ENCODE measurements at regions not wholly inside any gene's neighbourhood (a gene's known extent, or its start where the extent isn't known, plus 50 kb on each side); places are given as distances from the start of the nearest gene placed in this dataset.

DNA sequence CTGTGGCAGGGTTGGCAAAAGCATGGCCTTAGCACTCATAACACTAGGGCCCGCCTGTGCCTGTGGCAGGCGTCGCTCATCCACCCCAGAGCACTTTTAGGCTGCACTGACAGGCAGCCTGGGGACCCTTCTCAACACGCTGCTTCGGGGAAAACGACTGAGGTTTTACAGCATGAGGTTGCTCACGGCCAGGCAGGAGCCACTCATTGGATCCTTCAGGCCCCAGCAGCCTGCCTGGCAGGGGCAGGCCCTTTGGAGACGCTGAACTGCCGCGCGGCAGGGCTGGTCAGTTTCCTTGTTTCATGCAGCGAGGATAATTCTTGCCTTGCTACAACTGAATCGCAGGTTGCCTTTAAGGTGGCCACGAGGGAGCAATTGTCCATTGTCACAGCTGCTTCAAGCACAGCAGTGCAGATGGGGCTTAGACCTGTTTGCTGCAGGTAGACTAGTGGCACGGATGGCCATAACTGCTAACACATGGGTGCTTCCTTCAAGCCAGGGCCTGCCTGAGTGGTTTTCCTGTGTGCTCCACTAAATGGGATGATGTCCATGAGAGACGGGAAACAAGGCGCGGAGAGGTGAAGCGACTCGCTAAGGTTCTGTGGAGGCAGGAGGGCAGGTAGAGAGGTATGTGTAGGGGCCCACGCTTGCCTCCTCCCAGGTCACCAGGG lies 49.9 kb upstream of the HS6ST1 start:
- DNase-seq (ENCODE audit: low read depth in 2 of 2), result no peak

DNA sequence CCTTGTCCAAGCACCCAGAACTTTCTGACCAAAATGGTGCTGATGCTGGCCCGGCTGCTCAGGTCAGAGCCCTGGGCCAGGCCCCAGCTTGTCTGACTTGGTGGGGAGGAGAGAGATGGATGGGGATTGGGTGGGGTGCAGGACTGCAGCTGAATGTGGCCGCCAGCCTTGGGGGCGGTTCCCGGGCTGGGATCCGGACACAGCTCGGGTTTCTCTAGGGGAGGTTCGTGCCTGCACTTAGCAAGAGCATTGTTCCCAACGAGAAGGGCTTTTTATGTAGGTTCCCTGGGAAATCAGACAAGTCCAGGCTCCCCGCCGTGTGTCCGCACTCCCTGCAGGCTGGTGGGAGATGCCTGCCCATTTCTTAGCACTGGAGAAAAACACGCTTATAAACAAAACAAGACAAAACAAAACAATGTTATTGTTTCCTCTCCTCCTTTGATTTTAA lies 50.5 kb upstream of the HS6ST1 start:
- DNase-seq (ENCODE audit: low read depth in 2 of 2), result no peak

DNA sequence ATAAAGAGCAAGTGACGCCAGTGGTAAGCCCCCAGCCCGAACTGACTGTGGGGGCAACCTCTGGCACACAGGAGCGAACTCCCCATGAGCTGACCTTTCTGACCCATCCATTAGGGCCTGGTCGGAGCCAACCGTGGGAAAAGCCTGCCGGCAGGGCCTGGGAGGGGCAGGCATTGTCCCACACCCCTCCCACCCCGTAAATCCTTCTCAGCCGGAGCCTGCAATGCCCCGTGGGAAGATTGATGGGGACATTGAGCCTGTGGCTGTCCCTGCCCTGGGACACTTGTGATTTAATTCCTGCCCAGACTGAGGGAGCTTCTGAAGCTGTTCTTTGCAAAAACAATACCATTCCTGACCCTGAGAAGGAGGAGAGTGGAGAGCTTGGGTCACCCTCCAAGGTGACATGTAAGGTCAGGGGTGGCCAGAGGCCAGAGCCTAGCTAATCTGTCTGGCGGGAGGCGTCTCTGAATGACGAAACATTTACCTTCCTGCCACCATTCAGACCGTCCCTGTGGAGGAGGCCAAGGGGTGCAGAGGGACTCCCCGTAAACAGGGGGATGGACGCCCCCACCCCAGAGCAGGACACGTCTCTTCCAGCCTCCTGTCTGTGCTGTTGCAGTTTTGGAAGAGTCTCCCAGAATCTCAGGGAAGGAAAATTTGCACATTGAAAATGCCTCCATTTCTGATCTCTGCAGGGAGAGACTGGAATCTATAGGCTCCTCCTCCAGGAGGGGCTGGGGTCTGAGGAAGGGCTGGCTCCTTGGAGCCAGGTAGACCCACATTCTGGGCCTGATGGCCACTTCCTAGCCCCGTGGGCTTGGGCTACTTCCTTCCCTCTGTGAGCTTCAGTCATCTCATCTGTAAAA lies 51.2 kb upstream of the HS6ST1 start:
- no peak for DNase-seq (ENCODE audit: low read depth in 2 of 2)

DNA sequence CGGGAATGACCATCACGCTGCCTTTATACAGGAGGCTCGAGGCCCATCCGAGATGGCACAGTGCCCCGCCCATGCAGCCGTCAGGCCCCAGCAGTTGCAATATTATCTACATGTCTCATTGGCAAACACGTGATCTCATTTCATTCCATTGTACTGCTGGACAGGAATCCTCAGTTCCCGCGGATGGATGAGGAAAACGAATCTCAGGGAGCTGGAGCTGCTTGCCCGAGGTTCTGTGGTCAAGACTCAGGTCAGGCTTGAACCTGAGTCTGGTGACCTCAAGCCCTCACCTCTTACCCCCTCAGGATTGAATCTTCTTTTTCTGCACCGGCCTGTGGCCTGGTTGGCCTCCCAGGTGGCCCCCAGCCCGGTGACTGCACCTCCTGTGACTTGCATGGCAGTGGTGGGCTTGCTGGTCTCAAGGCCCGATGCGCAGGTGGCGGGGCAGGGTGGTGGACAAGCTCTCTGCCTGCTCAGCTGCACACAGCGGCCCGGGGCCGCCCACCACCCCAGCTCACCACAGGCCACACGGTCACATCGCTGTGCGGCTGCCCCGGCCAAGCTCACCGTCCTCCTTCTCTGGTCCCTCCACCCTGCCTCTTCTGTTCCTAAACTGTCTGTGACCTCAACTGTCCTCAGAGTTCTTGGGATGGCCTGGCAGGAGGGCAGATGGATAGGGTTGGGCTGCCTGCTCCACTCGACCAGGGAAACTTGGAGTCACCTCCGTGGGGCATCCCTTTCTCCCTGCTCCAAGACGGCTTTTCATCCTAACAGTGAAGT lies 52.0 kb upstream of the HS6ST1 start:
- DNase-seq (ENCODE audit: low read depth in 2 of 2), result no peak

DNA sequence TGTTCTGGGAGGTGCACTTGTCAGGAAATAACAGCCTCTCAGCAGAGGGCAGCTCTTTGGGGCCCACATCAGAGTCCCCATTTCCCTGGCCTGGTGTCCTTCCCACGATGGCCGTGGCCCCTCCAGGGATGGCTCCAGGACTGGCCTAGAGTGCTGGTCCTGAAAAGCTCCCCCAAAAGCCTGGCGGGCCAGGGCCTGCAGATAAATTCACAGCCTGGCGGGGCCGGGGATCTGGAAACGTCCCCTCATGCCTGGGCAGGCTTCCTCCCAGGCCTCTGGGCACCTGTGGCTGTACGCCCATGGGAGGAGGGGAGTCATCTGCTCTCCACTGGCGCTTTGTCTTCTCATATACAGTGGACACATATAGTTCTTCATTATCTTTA lies 52.6 kb upstream of the HS6ST1 start:
- no peak for DNase-seq (ENCODE audit: low read depth in 2 of 2)

DNA sequence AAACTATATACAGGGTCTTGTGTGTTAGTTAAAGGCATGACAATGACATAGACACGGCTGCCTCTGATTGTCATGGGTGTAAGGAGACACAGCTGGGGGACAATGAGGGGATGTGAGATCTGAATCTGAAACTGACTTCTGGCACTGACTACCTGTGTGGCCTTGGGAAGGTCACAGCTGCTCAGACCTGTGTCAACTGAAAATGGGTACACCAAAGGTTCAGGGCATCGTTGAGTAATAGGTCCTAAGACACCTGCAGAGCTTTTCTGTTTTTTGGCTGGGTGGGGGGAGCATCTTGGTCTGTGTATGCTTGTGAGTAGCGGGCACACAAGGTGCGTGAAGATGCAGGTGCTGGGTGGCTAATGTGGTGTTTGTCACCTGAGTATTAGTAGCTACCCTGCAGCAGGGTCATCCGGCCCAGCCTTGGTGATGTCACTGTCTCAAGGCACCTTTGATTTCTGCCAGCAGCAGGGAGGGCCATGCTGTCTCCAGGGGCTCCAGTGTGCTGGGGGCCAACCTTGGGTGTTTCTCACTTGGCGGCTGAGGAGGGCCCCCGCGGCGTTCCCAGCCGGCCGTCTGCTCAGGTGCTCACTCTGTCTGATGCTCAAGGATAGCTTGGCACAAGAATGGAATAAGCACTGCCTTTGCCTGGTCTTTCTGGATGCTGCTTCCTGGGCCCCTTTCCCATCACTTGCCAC lies 53.1 kb upstream of the HS6ST1 start:
- no peak for DNase-seq (ENCODE audit: low read depth in 2 of 2)

DNA sequence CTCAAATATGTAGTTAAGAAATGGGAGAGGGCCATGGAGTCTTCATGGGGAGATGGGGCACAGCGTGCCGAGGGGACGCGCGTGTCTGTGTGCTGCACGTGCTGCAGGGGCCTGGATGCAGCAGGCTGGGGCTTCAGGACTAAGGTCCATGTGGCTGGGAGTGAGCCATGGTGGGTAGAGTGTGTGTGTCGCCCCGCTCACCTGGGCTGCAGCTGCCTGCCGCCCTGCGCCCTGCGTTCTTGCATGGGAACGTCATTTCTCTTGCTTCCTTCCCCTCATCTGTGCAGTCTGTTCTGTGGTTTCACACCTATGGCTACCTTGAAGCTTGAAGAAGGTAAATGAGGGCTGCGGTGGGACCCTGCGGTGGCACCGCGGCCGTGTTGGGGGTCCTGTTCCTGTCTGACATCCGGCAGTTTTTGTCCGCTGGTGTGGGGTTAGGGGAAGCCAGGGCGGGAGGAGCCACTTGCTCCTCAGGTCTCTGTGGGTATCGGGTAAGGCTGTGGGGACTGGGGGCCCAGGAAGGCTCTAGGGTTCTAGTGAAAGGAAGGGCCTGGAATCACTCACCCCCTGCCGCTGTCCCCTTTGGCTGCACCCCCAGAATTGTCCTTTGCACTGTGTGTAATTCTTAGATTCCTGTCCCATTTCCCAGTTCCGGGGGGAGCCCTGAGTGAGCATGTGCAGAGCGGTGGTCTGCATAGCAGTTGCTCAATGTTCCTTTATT lies 54.1 kb upstream of the HS6ST1 start:
- DNase-seq (ENCODE audit: low read depth in 2 of 2), result no peak

DNA sequence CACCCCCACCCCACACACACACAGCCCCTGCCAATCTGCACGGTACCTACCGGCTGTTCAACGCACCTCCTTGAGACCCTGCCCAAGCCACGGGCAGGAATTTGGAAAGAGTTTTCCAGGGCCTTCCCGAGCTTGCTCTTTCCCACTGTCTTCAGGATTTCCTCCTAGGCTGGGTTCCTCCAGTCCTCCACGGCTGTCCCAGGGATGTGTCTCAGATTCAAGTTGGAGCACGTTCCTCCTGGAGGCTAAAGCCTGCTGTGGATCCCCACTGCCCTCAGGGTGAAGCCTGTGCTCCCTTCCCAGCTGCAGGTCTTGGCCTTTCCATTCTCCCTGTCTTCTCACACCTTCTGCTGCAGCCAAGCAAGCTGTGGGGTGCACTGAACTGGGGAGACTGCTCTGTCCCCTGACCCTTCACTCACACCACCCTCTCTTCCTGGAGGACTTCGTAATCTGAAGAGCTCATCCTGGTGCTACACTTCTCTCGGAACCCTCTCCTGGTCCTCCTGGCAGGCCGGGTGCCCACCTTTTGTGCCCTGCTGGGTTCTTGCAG lies 54.9 kb upstream of the HS6ST1 start:
- no peak for DNase-seq (ENCODE audit: low read depth in 2 of 2)

DNA sequence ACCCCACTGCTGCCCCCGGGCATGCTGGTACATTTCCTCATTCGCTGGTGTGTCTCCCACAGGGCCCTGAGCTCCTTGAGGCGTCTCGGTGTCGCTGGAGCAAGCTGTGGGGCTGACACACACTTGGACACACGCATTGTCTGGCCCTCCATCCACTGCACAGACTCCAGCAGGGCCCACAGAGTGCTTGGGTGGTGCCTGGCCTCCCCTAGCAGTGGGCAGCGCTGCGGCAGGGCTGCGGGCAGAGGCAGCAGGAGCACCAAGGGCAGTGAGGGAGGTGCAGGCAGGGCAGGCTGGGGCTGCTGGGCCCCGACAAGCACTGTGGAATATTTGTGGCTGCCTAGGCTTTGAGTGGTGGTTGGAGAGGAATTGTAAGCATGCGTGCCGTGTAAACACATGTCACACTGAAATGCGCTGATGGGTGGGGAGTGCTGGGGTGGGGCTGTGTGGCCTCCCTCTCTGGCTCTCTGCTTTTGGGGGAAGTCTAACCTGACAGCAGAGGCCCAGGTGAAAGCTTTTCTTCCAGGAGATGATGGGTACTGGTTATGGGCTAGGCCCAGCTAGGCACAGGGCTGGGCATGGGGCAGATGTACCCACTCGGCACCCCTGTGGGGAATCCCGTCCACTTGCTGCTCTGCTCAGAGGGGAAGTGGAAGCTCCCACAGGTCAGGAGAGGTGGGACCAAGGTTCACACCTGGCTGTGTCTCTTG lies 55.5 kb upstream of the HS6ST1 start:
- DNase-seq (ENCODE audit: low read depth in 2 of 2), result no peak

DNA sequence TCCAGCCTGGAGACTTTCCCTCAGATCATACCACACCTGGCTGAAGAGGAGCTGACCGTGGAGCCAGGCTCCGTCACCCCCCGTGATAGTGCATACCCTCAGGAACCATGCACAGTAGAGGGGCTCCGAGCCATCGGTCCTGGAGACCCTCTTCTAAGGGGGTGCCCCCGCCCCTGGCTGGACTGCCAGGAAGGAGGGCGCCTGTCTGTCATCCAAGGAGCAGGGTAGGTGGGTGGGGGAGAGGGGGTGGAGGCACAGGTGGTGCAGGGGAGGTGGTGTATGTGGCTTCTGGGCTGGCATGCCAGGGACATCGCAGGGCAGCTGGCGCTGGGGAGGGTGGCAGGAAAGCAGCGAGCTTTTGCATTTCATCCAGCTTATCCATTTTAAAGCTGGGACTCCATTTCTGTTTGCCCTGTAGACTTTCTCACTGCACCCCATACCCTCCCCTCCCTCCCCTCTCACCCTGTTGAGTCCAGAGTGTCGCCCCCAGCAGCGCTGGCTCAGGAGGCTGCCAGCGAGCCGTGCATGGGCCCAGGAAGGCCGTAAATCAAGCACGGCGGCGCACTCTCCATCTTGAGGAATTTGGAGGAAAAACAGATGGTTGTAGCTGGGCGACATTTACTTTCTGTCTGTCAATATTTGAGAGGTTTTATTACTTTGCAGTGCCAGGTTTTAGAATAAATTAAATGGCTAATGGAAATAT lies 56.2 kb upstream of the HS6ST1 start:
- no peak for DNase-seq (ENCODE audit: low read depth in 2 of 2)

DNA sequence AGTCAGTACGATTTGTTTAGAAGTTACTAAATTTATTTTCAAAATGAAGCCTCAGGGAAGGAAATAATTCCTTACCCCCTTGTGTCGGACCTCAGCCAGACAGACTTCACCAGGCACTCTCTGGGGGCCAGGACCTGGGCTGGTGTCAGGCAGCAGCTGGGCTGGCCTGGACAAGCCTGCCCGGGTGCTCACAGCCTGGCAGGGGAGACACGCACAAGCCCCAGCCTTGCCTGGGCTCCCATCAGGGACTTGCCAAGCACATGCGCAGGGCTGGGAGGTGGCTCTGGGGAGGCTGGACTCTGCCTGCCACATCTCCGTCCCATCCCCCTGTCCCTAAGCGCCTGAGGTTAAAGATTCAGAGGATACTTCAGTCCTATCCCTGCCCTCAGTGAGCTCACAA lies 56.8 kb upstream of the HS6ST1 start:
- DNase-seq (ENCODE audit: low read depth in 2 of 2), result no peak

DNA sequence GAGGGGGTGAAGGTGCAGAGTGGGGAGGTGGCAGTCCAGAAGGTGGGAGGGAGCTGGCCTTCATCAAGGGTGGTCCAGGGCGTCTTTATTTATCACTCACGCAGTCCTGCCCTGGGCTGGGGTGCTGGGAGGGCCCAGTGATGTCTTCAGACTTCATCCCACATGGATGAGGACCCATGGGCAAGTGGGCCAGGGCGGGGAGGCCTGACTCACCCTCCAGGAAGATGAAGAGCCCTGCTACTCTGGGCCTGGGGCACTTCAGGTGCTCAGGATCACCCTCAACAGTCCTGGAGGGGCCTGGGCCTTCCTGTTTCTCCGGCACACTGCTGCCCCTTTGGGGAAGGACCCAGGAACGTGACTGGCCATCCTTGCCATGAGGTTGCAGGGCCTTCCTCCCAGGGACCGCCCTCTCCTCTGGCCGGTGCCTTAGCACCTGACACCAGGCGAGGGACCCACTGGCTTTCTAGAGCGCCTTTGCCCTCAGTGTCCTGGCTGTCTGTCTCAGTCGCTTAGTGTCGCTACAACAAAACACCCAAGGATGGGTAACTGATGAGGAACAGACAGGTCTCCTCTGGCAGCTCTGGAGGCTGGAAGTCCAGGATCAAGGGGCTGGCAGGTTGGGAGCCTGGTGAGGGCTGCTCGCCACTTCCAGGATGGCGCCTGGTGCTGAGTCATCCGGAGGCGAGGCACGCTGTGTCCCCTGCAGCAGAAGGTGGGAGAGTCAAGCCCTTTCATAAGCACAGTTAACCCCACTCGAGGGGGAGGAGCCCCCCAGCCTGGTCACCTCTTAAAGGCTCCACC lies 57.8 kb upstream of the HS6ST1 start:
- no peak for DNase-seq (ENCODE audit: low read depth in 2 of 2)

DNA sequence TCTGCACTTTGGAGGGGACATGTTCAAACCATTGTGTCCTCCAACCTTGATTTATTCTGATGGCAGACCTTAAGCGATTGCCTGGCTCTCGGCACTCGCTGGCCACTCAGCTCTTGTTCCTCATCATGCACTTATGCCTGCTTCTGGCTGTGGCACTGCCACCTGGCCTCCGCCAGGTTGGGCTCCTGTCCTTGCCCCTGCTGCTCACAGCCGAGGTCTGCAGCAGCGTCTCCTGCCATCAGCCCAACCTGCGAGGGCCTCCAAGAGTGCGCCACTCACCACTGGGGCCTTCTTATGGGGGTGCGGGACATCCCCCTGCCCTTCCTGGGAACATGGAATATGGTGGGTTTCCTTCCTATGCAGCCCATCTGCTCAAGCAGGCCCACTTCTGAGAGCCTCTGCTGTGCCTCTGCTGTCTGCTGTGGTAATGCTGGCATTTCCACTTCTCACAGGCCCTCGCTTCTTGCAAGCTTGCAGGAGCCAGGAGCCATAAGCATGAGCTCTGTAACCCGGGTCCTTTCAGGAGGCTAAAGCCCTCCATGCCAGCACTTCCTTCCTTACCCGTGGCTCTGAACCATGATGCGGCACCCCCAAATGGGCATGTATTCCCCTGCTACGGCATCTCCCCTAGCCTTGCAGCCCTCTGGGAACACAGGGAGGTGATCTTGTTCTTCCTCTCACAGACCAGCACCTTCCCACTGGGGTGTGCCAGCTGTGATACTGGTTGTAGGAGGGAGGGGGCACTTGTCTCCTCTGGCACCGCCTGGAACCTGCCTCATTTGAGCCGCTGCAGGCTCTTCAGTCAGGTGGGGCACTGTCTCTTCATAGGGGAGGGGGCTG lies 58.6 kb upstream of the HS6ST1 start:
- DNase-seq (ENCODE audit: low read depth in 2 of 2), result no peak

DNA sequence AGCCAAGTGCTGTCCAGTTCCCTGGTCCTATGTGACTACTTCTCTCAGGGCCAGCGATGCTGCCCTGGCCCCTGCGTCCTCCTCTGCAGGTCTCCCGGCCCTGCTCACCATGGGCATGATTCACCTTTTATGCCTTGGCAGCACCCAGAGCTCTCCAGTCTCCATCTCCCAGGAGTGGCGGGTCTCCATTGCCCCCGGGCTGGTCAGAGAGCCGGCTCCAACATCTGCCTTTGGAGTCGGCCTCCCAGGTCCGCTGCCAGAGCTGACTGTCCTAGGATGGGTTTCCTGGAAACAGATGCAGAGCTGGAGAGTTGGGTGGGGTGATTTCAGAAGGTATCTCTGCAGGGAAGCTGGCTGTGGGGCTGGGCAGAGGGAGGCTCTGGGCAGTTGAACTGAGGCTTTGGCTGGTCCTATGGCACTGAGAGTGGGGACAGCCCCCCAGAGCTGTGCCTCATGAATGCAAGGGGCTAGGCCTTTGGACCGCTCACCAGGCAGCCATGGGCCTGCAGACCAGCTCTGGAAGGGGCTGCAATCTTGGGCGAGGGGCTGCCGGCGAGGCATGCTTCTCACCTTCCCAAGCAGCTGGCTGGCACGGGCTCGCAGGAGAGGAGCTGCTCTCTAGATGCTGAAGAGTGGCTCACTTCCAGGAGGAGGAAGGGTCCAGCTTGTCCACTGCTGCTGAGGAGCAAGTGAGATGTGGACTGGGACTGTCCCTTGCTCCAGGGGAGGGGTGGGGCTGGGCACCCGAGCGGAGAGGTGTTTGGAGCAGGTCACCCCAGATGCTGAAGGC lies 59.8 kb upstream of the HS6ST1 start:
- DNase-seq (ENCODE audit: low read depth in 2 of 2), result no peak

DNA sequence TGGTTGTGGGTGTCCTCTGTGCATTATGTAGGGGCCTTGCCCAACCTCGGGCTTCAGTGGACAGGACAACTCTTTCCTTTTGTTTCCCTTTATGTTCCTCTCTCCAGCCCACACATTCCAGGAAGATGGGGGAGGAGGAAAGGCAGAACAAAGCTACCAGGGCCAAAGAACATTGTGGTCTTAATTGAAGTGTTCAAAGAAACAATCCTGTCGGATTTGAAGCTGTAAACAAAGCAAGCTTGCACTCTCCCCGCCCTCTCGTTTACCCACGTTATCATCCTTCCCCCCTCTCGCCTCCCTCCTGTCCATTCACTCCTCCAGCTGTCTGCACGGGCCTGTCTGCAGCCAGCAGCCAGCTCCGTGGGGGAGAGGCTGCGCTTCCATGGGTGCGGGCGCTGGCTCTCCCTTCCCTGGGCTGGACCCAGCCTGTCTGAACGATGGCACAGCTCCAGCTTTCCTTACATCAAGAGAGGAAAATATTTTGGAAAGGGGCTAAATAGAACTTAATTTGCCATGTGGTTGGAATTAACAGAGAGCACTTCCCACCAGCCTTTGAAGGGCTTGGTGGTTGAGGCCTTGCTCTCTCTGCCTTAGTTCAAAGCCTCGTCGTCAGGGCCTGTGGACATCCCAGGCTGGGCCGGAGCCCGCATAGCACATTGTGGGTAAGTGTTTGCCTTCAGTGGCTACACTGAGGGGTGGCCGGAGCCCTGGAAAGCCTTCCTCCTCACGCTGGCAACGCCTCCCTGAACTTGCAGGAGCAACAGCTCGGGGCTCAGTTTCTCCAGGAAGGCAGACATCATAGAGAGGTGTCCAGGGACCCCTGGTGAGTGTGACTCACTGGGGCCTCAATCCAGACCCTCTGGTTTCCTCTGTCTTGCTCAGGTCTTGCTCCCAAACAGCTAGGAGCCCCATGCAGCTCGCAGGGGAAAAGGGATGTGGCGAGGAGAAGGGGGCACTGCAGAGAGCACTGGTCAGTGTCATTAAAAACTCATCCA lies 60.6 kb upstream of the HS6ST1 start:
- DNase-seq (ENCODE audit: low read depth in 2 of 2), result no peak
